KMS-11 (cell line): ENCODE measurements at regions not wholly inside any gene's neighbourhood (a gene's known extent, or its start where the extent isn't known, plus 50 kb on each side); places are given as distances from the start of the nearest gene placed in this dataset.

Source experiments
- H2AFZ ChIP-seq: fragments of 200-600 bp; sonication (generic); 2 replicates; pipeline ENCODE4 v1.6.1; 2016; ENCODE audit warnings: antibody characterized with exemption, mixed run types, low read depth
- H3K27ac ChIP-seq: fragments of 200-600 bp; sonication (generic); 2 replicates; pipeline ENCODE4 v1.6.1; 2016; ENCODE audit warnings: mild to moderate bottlenecking, mixed run types
- H3K27me3 ChIP-seq: fragments of 200-600 bp; sonication (generic); 2 replicates; pipeline ENCODE4 v1.6.1; 2017; ENCODE audit warnings: mild to moderate bottlenecking, low read depth, mixed run types, moderate library complexity; ENCODE audit not compliant: insufficient read depth
- H3K36me3 ChIP-seq: fragments of 200-600 bp; sonication (generic); 2 replicates; pipeline ENCODE4 v1.6.1; 2017; ENCODE audit warnings: mild to moderate bottlenecking, mixed run types; ENCODE audit not compliant: insufficient read depth
- H3K4me1 ChIP-seq: fragments of 200-600 bp; sonication (generic); 2 replicates; pipeline ENCODE4 v1.6.1; 2016; ENCODE audit warnings: mild to moderate bottlenecking, low read depth, mixed run types; ENCODE audit not compliant: poor library complexity, severe bottlenecking
- H3K4me2 ChIP-seq: fragments of 200-600 bp; sonication (generic); 2 replicates; pipeline ENCODE4 v1.7.0; 2016; ENCODE audit warnings: mild to moderate bottlenecking, mixed run types
- H3K4me3 ChIP-seq: fragments of 200-600 bp; sonication (generic); IDR thresholded peaks from 2 replicates; pipeline ENCODE4 v1.6.1; 2017; ENCODE audit warnings: low read depth, low read length, mixed read lengths; ENCODE audit not compliant: insufficient read depth
- H3K79me2 ChIP-seq: fragments of 200-600 bp; sonication (generic); 2 replicates; pipeline ENCODE4 v1.6.1; 2016; ENCODE audit warnings: low read depth, mixed run types; ENCODE audit not compliant: insufficient read depth
- H3K9ac ChIP-seq: fragments of 200-600 bp; sonication (generic); 2 replicates; pipeline ENCODE4 v1.6.1; 2016; ENCODE audit warnings: mild to moderate bottlenecking, mixed run types
- H4K20me1 ChIP-seq: fragments of 200-600 bp; sonication (generic); 2 replicates; pipeline ENCODE4 v1.6.1; 2016; ENCODE audit warnings: mild to moderate bottlenecking, mixed run types; ENCODE audit not compliant: insufficient read depth
- TF ChIP-seq, protein P1 (sequence below): fragments of 200-600 bp; sonication (generic); conservative IDR thresholded peaks from 2 replicates; pipeline ENCODE4 v1.6.1; 2017; ENCODE audit warnings: low read depth, mild to moderate bottlenecking, antibody characterized with exemption, low read length, moderate library complexity, mixed read lengths

GRCh38 chr14:98503086-98503815 is 768.7 kb downstream of the BCL11B start:
- Histone ChIP-seq H4K20me1 (no peaks in the 10 kb centered on the region), H3K79me2 (no peaks in the 10 kb centered on the region), H3K9ac (no peak overlapping the region), H3K4me2 (no peak overlapping the region), H3K27ac (no peak overlapping the region), H3K36me3 (no peaks in the 10 kb centered on the region), H2AFZ (no peak overlapping the region), H3K4me3 (no peak overlapping the region), H3K27me3 (no peaks in the 10 kb centered on the region), H3K4me1 (no peaks in the 10 kb centered on the region)
- TF ChIP-seq, protein P1, sequence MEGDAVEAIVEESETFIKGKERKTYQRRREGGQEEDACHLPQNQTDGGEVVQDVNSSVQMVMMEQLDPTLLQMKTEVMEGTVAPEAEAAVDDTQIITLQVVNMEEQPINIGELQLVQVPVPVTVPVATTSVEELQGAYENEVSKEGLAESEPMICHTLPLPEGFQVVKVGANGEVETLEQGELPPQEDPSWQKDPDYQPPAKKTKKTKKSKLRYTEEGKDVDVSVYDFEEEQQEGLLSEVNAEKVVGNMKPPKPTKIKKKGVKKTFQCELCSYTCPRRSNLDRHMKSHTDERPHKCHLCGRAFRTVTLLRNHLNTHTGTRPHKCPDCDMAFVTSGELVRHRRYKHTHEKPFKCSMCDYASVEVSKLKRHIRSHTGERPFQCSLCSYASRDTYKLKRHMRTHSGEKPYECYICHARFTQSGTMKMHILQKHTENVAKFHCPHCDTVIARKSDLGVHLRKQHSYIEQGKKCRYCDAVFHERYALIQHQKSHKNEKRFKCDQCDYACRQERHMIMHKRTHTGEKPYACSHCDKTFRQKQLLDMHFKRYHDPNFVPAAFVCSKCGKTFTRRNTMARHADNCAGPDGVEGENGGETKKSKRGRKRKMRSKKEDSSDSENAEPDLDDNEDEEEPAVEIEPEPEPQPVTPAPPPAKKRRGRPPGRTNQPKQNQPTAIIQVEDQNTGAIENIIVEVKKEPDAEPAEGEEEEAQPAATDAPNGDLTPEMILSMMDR, result no peak

DNA sequence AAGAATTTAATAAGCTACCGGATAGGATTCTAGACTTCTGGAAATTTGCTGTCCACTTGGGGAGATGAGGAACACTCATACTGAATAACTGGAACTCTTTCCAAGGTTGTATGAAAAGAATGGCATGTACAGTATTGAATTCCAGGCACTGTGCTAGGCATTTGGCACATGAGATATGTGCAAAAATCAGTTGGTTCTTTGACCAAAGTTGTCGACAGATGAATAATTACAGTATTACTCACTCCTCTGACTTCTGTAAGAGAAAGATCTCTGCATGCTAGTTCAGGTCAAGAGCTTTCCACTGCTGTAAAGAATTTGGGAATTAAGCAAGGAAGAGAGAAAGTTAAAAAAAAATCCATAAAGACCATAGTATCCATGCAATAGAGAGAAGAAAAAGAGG is 764.7 kb downstream of the BCL11B start:
- H4K20me1 ChIP-seq, result no peaks in the 10 kb centered on the region
- H3K4me1 ChIP-seq, result peaks cover 33% of the 10 kb centered on the region
- no peaks in the 10 kb centered on the region for H3K27me3 ChIP-seq
- H3K9ac ChIP-seq, result no peak overlapping the region
- no peak overlapping the region for H3K4me2 ChIP-seq
- H2AFZ ChIP-seq, result no peak overlapping the region
- TF ChIP-seq, protein P1, result no peak
- H3K4me3 ChIP-seq, result no peak overlapping the region
- H3K79me2 ChIP-seq, result no peaks in the 10 kb centered on the region
- no peaks in the 10 kb centered on the region for H3K36me3 ChIP-seq
- H3K27ac ChIP-seq, result no peak overlapping the region

DNA sequence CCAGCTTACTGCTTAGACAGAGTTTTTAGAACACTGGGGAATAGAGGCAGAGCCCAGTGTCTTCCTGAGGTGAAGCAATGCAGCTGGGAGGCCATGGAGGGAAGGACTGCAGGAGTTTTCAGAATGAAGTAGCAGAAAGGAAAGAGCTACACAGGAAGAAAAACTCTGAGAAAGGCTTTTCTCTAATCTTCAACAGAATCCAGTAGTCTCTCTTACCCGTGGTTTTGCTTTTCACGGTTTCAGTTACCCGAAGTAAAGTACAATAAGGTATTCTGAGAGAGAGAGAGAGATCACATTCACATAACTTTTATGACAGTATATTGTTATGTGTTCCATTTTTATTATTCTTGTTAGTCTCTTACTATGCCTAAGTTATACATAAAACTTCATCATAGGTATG is 761.6 kb downstream of the BCL11B start:
- Histone ChIP-seq H2AFZ (0 out of 2 replicates have a peak overlapping the region, but pooled peaks have one; percentile 16), H4K20me1 (no peaks in the 10 kb centered on the region), H3K27me3 (no peaks in the 10 kb centered on the region), H3K4me2 (peak overlapping the region; percentile 51), H3K9ac (no peak overlapping the region), H3K27ac (no peak overlapping the region), H3K4me1 (peaks cover 56% of the 10 kb centered on the region), H3K4me3 (no peak overlapping the region), H3K79me2 (no peaks in the 10 kb centered on the region), H3K36me3 (no peaks in the 10 kb centered on the region)
- TF ChIP-seq, protein P1, result no peak

- Histone ChIP-seq H4K20me1 (no peaks in the 10 kb centered on the region), H3K36me3 (no peaks in the 10 kb centered on the region), H2AFZ (no peak overlapping the region), H3K9ac (no peak overlapping the region), H3K4me2 (peak overlapping the region; percentile 59), H3K4me3 (no peak overlapping the region), H3K79me2 (no peaks in the 10 kb centered on the region), H3K27ac (no peak overlapping the region), H3K27me3 (no peaks in the 10 kb centered on the region), H3K4me1 (peaks cover 56% of the 10 kb centered on the region)
- TF ChIP-seq, protein P1, result no peak
These were observed 759.3 kb downstream of the BCL11B start for GRCh38 chr14:98512501-98513251.
